NCI-H2081 treated with DMSO at 0.1 percent for 48 hours (cell line): ENCODE measurements at regions not wholly inside any gene's neighbourhood (a gene's known extent, or its start where the extent isn't known, plus 50 kb on each side); places are given as distances from the start of the nearest gene placed in this dataset.
A peak's percentile ranks its signal among the peaks of the same experiment; 100 is the strongest.
"Not testable (repeated sequence)": the region's sequence is repeated elsewhere in the genome, so short reads cannot be mapped to it uniquely, and the experiment has no call there.

Experiments
- DNase-seq: peaks from one replicate; lab custom pipeline; 2025; lab: John Stamatoyannopoulos, UW

DNA sequence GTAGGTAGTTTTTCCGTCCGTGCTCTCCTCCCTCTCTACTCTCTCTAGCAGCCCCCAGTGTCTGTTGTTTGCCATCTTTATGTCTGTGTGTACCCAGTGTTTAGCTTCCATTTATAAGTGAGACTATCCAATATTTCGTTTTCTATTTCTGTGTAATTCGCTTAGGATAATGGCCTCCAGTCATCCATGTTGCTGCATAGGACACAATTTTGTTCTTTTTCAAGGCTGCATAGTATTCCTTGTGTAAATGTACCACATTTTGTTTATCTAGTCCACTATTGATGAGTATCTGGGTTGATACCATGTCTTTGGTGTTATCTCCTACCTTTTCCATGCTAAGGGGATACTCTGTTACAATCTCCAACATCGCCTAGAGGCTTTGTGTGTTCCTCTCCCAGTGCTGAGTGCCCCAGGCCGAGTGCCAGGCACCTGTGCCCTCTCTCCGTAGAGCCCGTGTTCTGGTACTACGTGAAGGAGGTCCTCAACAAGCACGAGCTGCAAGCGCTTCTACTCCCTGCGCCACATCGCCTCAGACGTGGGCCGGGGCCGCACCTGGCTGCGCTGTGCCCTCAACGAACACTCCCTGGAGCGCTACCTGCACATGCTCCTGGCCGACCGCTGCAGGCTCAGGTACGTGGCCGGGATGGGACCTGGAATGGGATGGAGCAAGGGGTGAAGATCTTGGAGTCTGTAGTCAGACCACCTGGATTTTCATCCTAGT is 51.0 kb downstream of the NPIPB11 start:
- not testable (repeated sequence) for DNase-seq

- DNase-seq = not testable (repeated sequence)
Observed at GRCh38 chr16:29354449-29354848, 52.1 kb downstream of the NPIPB11 start.

- not testable (repeated sequence) for DNase-seq
Observed at GRCh38 chr16:29352617-29352999, 53.9 kb downstream of the NPIPB11 start.

DNA sequence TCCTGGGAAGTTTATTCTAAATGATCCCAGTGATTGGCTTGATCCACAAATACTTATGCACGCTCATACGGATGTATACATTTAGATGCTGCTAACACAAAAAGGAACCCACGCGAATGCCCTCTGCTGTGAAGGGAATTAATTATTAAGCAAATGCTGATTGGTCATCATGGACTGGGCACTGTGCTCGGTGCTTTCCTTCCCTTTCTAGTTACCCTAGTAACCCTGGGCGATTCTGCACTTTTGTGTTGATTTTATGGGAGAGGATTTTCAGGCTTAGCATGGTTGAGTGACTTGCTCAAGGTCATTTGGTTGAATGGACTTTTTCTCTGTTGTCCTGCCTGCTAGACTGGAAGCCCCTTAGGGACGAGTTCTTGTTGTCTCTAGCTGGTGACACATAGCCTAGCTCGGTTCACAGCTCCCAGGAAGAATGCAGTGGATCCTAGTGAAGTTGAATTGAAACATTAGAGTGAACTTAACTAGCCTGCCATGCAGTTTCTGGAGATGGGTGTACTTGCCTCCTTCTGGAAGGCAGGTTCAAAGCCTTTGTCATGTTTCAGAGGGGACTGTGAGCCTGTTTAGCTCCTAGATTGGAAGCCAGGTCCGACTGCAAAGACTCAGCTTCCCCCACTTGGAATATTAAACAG is 54.4 kb downstream of the NPIPB11 start:
- DNase-seq = not testable (repeated sequence)

GRCh38 chr16:29351271-29351969 is 55.1 kb downstream of the NPIPB11 start:
- peak; percentile 2 for DNase-seq

GRCh38 chr16:29349966-29350365 is 56.5 kb downstream of the NPIPB11 start:
- not testable (repeated sequence) for DNase-seq

GRCh38 chr16:29348748-29349147 is 57.8 kb downstream of the NPIPB11 start:
- DNase-seq = not testable (repeated sequence)

DNA sequence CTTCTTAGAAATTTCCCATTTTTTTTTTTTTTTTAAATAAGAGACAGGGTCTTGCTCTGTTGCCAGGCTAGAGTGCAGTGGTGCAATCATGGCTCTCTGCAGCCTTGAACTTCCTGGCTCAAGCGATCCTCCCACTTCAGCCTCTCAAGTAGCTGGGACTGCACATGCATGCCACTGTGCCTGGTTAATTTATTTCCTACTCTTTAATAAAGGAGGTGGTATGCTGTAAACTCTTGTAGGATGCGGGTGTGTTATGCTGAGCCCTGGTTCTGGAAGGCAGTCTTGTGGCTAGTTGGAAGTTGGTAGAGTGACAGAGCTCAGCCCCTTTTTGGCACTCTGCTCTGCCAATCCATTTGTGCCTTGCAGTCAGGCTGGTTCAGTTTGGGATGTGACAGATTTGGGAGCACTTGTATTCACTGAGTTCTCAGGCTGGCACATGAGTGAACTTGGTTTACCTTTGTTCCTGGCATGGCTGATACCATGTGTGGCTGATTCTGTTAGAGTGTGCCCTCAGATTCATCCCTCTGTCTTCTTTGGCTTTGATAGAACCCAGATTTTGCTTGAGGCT is 58.3 kb downstream of the NPIPB11 start:
- not testable (repeated sequence) for DNase-seq

- not testable (repeated sequence) for DNase-seq
Observed at GRCh38 chr16:29346796-29347580, 59.5 kb downstream of the NPIPB11 start.

DNA sequence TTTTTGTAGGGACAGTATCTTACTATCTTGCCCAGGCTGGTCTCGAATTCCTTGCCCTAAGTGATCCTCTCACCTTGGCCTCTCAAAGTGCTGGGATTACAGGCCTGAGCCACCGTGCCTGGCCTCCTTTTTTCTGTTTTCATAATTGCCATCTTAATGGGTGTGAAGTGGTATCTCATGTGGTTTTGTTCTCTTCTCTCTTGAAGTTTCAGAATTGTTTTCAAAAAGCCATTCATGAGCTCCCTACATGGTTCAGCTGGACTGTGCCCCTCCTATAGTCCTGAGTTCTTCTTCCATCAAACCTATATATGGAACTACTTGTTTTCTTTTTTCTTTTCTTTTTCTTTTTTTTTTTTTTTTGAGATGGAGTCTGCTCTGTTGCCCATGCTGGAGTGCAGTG is 60.3 kb downstream of the NPIPB11 start:
- DNase-seq = not testable (repeated sequence)

DNA sequence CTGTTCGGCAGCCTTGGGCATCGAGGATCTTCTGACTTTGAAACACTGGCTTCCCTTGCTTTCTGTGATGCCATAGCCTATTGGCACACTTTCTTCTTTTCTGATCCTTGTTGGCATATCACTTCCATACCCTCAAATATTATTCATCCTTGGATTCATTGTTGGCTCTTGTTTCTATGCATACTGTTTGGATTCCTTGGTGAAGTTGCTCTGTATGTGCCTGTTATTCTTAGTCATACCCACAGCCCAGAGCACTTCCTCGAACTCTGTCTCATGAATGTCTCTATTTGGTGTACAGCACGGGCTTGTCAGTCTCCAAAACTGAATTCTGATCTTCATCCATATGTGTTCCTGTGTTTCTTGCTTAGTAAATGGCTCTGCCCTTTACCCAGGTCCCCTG is 63.6 kb downstream of the NPIPB11 start:
- DNase-seq = not testable (repeated sequence)

GRCh38 chr16:29340779-29341438 is 65.6 kb downstream of the NPIPB11 start:
- not testable (repeated sequence) for DNase-seq

DNA sequence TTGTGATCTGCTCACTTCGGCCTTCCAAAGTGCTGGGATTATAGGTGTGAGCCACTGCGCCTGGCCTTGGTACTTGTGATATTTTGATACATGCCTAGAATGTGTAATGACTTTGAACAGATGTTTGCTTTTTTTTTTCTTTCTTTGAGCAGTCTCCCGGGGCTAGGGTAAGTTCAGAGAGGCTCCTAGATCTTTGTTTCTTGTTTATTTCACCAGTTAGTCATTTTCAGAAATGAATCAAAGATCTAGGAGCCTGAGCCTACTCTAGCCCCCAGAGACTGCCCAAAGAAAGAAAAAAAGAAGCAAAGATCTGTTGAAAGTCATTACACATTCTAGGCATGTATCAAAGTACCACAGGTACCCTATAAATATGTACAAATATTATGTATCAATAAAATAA is 66.3 kb downstream of the NPIPB11 start:
- not testable (repeated sequence) for DNase-seq

- not testable (repeated sequence) for DNase-seq
Observed at GRCh38 chr16:29338821-29339700, 67.5 kb downstream of the NPIPB11 start.

- not testable (repeated sequence) for DNase-seq
Observed at GRCh38 chr16:29337385-29337901, 69.1 kb downstream of the NPIPB11 start.

- not testable (repeated sequence) for DNase-seq
Observed at GRCh38 chr16:29335549-29335846, 71.0 kb downstream of the NPIPB11 start.

DNA sequence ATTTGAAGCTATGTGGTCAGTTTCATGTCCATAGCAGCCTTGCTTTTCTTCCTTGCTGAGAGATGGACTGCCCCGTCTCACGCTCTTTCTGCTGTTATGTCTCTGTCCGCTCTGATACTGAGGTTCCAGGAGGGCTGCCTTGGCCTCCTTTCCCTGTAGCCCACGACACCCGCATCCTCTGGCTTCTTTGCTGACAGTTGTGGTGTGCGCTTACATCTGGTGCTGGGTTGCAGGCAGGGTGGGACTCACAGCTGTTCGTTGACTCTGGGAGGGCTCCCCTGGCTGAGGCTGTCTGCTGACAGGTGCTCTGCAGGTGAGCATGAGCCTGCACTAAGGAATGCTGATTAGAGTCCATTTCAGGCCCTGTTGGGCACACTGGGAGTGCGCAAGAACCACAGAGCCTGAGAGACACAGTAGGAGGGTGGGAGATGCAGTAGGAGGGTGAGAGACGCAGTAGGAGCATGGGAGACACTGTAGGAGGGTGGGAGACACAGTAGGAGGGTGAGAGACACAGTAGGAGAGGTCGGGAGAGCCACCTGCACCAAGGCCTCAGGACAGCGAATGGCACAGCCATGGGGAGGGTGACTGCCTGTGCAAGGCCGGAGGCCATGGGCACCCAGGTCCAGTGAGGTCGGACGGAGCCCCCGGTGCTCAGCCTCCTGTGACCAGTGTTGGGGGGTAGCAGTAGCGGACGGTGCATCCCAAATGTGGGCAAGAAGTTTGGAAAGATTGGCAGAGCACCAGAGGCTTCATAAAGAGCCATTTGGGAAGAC is 71.5 kb downstream of the NPIPB11 start:
- not testable (repeated sequence) for DNase-seq

- not testable (repeated sequence) for DNase-seq
Observed at GRCh38 chr16:29333492-29334097, 72.9 kb downstream of the NPIPB11 start.

GRCh38 chr16:29330623-29331022 is 75.9 kb downstream of the NPIPB11 start:
- not testable (repeated sequence) for DNase-seq
